Activated CD4-positive, alpha-beta T cell treated with anti-CD3 and anti-CD28 coated beads, Interleukin-2, amount 50 U/mL, for 48 hours (primary cell): ENCODE measurements at regions not wholly inside any gene's neighbourhood (a gene's known extent, or its start where the extent isn't known, plus 50 kb on each side); places are given as distances from the start of the nearest gene placed in this dataset.

Experiments used
- DNase-seq, 2 experiments: peaks; one replicate each; pipeline ENCODE4 v3.0.0-alpha.2; 2020

GRCh38 chr7:18320971-18321567, 174.5 kb upstream of the HDAC9 start:
- DNase-seq: no peak

DNA sequence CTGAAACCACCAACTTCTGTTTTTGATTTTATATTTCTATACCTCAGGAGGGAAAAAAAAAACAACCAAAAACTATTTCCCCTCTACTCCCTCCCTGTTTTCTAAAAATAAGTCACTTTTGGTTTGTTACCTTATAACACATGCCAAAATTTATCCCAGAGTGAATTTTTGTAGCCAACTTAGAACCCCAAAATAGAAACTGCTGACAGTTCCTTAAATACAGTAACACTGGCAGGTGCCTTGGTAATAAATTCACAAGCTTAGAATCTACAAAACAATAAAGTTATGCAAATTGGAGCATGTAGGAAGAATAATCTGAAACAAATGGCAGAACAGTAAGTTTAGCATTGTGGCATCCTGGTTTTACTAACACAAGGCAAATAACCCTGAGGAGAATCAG, 165.0 kb upstream of the HDAC9 start:
- no peak for DNase-seq

DNA sequence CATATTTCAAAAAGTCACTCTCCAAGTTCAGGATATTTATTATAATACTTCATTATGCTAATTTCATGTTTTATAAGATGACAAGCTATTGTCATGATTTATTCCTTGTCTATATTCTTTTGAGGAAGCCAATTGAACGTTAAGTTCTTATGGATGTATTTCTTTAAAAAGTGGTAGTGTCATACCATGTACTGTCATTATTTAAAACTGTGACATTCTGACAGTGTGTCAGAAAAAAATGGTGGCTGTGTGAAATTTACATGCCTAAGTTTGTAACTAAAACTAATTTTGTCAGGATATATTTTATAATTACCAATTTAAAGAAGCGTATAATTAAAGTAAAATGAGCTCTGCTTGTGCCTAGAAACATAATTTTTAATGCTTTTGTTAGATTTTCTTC, 158.9 kb upstream of the HDAC9 start:
- DNase-seq: no peak

DNA sequence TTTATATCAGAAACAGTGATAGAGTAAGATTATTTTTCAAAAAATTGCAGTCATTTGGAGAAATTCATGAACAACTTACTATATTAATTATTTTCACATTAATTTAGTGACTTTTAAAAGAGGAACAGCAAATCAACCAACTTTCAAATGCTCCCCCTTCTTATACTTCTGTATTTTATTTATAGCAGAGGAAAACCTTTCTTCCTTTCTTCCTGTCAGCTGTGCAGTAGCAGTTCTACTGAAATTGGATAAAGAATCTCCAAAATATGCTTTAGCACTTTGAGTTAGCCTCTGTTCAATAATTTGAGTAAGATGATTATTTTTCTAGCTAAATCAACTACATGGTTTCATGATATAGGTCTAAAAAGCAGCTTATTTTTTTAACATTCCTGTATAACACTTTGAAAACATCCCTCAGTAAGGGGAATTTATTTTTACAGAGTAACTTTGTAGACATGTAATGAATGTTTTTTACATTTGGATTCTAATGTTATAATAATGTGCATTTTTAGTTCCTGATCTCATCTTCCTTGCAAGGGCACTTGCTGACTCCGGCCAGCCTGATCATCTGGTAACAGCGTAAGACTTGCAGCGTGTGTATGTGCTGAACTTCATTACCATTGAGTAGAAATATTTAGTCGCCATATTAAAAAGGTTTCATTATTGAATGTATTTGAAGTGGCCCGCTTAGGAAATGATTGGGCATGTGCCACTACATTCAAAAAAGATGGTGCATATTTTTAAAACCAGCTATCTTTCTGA, 158.3 kb upstream of the HDAC9 start:
- DNase-seq: no peak

DNA sequence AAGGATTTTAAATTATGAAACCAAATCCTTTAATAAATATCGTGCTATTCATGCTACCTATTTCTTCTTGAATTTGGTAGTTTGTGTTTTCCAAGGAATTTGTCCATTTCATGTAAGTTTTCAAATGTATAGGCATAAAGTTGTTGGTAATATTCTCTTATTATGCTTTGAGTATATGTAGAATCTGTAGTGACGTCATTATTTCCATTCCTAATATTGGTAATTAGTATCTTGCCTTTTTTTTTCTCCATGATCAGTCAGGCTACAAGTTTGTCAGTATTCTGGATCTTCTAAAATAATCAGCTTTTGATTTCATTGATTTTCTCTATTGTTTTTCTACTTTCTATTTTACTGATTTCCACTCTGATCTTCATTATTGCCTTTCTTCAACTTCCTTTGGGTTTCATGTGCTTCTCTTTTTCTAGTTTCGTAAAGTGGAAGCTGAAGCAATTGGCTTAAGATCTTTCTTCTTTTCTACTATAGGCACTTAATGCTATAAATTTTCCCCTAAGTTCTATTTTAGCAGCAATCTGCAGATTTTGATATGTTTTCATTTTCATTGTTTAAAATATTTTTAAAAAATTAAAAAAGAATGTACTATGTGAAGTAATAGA, 156.5 kb upstream of the HDAC9 start:
- no peak for DNase-seq

DNA sequence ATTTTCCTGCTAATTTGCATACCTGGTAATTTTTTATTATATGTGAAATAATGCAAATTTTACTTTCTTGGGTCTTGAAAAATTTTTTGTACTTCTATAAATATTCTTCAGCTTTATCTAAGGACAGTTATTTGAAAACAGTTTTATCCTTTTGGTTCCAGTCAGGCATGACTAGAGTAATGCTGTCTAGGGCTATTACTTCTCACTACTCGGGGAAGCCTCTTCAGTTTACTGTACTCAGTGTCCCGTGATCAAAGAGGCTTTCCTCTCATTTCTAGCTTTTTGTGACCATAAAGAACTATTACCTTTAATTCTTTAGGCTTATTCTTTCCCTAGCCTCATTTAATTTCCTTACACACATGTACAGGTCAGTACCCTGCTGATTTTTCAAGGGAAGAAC, 153.8 kb upstream of the HDAC9 start:
- DNase-seq: no peak

DNA sequence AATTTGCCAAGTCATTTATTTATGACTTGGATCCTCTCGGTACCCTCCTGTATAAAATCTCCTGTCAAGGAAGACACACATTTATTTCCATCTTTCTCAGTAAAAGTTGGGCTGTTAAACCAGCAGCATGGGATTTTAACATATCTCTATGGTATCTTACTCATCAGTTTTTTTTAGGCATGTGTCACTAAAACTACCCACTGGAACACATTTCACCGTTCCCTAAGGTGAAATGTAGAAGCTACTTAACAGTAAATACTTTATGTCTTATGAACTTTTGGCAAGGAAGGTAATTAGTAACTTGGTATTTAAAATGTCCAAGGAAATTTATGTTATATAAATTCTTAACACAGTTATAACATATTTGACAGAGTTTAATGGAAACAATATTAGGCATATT, 152.5 kb upstream of the HDAC9 start:
- no peak for DNase-seq

DNA sequence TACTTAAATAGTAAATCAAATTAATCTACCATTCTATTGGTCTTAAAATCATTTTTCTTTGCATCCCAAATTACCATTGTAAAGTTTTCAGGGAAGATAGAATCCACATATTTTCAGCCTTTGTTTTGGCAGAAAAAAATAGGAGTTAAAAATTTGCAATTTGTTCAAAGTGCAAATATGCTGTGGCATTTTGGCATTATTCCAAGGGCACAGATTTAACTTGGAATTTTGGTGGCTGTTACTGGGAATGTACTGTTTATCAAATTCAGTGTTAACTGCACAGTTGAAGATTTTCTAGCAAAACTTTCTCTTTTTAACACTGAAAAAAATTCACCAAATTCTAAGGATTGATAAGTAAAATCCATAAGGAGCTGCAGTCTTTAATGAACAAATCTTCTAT, 151.0 kb upstream of the HDAC9 start:
- DNase-seq: no peak

- DNase-seq: peak in 1 of 2 experiments; percentile 35
Observed at GRCh38 chr7:18345641-18346234, 149.8 kb upstream of the HDAC9 start.

- DNase-seq: no peak
Observed at GRCh38 chr7:18347170-18347569, 148.4 kb upstream of the HDAC9 start.

- DNase-seq: no peak
Observed at GRCh38 chr7:18350678-18351077, 144.9 kb upstream of the HDAC9 start.

GRCh38 chr7:18352339-18353255, 143.0 kb upstream of the HDAC9 start:
- peak in 1 of 2 experiments; percentile 17 for DNase-seq

DNA sequence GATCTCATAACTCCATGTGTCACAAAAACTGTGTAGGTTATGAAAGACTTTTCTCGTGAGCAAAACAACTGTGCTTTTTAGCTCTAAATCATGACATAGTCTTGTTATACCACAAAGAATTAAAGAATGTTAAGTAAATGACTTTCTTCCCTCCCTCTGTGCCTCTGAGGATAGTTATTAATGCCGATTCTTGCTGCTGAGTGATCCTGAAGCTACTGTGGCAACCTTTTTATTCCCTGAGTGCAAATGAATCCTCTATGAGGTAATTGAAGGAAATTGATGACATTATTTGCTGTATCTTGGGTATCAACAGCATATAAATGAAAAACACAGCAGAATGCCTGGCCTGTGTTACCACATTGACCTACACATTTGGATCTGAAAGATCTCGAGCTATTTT, 142.2 kb upstream of the HDAC9 start:
- DNase-seq: no peak

DNA sequence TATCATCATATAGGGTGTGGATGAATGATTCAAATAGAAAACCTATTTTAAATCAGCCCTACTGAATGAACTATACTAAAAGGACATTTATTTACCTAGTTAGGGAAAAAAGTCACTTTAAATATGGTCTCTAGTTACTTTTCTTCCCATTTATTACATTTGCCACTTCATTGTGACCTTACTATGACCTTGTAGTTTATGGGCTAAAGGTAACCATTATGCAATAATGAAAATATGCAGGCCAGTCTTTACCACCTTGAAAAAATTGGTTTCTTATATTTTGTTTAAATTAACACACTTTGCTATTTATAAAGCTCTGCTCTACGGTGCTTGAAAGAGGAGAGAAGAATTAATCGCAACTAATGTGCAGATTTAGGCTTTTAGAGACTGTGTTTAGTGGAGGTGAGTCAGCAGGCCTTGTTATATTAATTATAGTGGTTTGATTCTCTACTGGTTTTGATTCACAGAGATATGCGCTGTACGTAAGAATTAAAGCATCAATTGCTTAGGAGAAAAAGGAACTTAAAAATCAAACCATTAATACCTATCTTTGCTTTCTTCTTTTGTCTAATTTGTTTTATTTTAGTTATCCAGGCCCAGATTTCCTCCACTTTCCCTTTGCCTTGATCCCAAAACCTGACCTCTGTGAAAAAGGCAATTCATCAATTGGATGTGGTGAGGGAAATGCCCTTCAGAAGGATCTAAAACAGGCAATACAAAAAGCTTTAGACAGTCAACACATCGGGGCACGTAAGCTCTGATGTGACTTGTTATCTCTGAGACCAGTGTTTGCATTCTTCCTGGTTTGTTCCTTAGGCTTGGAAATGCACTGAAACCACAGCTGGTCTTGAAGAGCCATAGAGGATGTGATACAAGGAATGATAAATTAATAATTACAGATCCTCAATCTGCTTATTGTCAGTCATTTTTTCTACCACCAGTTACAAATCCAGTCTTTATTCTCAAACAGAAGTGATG, 141.2 kb upstream of the HDAC9 start:
- DNase-seq: no peak

- peak in 1 of 2 experiments; percentile 3 for DNase-seq
Observed at GRCh38 chr7:18356191-18356645, 139.3 kb upstream of the HDAC9 start.

GRCh38 chr7:18357691-18358090, 137.9 kb upstream of the HDAC9 start:
- DNase-seq: no peak

GRCh38 chr7:18361756-18362155, 133.8 kb upstream of the HDAC9 start:
- no peak for DNase-seq

GRCh38 chr7:18363751-18364380, 131.7 kb upstream of the HDAC9 start:
- DNase-seq: no peak

- no peak for DNase-seq
Observed at GRCh38 chr7:18364396-18364795, 131.2 kb upstream of the HDAC9 start.

DNA sequence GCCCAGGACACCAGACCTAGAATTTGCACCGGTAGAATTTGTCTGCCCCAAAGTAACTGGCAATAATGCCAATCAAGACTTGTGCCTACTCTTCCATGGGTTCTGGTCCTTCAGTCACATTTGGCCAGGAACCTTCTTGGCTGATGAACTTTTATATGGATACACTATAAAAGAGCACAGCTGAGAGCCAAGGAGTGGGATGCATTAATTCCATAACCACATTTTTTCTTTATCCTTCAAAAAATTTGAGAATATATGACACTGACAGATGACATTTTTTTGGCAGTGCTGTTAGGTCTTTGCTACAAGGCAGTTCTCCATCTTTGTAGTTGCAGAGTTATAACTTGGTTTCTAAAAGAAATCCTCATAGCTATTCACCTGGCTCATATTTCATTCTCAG, 129.2 kb upstream of the HDAC9 start:
- DNase-seq: no peak

GRCh38 chr7:18369011-18369410, 126.5 kb upstream of the HDAC9 start:
- no peak for DNase-seq
